A549 (cell line): ENCODE measurements at regions not wholly inside any gene's neighbourhood (a gene's known extent, or its start where the extent isn't known, plus 50 kb on each side); places are given as distances from the start of the nearest gene placed in this dataset.

Source experiments
- ATAC-seq, 2 experiments: fragments of 200-7000 bp in 1 of 2; fragments of >200 bp in 1 of 2; cut with Nextera tagmentation in 1 of 2; cut with Tn5 transposase in 1 of 2; 3 replicates each; pipeline versions ENCODE4 v1.8.0 to v1.9.1; 2018 to 2020; ENCODE audit warnings: mild to moderate bottlenecking in 1 of 2, moderate library complexity in 1 of 2
- CTCF ChIA-PET: fragments of 300-600 bp; sonication (Branson Sonifier 250); formaldehyde crosslinking; extraction: SDS; loops from one replicate; lab custom pipeline; 2021; ENCODE audit warnings: antibody characterized with exemption, inconsistent platforms; lab: Yijun Ruan, JAX
- POLR2A ChIA-PET: fragments of 350-600 bp; formaldehyde crosslinking; extraction: SDS; loops from one replicate; lab custom pipeline; 2021; ENCODE audit warnings: antibody characterized with exemption, inconsistent platforms; lab: Yijun Ruan, JAX
- DNase-seq, 2 experiments: peaks; one replicate each; pipeline versions ENCODE4 v3.0.0 to v3.0.0-alpha.2; 2011 to 2016; ENCODE audit warnings: low read depth in 1 of 2, low spot score in 1 of 2
- FAIRE-seq: peaks from 2 replicates; lab custom pipeline; 2011; peaks lifted over from hg19 to GRCh38; lab: Jason Lieb, UNC
- H3K27ac ChIP-seq, 2 experiments: fragments of >200 bp; sonication (Bioruptor Twin); formaldehyde crosslinking; 3 replicates each; pipeline ENCODE4 v1.5.1; 2016 to 2017
- H3K4me1 ChIP-seq: fragments of >200 bp; sonication (Bioruptor Twin); formaldehyde crosslinking; 3 replicates; pipeline ENCODE4 v1.6.1; 2016
- H3K4me2 ChIP-seq: fragments of >200 bp; sonication (Bioruptor Twin); formaldehyde crosslinking; 3 replicates; pipeline ENCODE4 v1.6.1; 2016
- H3K4me3 ChIP-seq: fragments of >200 bp; sonication (Bioruptor Twin); formaldehyde crosslinking; 3 replicates; pipeline ENCODE4 v1.5.1; 2016
- H3K9me3 ChIP-seq: fragments of >200 bp; sonication (Bioruptor Twin); formaldehyde crosslinking; 3 replicates; pipeline ENCODE4 v1.6.1; 2016
- CBX2 ChIP-seq: fragments of 200-600 bp; sonication (generic); IDR thresholded peaks from 2 replicates; pipeline ENCODE4 v1.6.1; 2016; ENCODE audit warnings: low read depth, mild to moderate bottlenecking, borderline replicate concordance
- CEBPB ChIP-seq, 2 experiments: fragments of >200 bp in 1 of 2; sonication (Bioruptor Twin) in 1 of 2; formaldehyde crosslinking in 1 of 2; IDR thresholded peaks; 2 replicates each; pipeline ENCODE4 v1.6.1; 2012 to 2016
- CHD2 ChIP-seq: fragments of 150-350 bp; IDR thresholded peaks from 2 replicates; pipeline ENCODE4 v1.6.1; 2014; ENCODE audit warnings: low read length; ENCODE audit not compliant: partially characterized antibody
- CHD4 ChIP-seq: fragments of 200-600 bp; sonication (generic); IDR thresholded peaks from 2 replicates; pipeline ENCODE4 v1.6.1; 2016; ENCODE audit warnings: antibody characterized with exemption, mild to moderate bottlenecking, borderline replicate concordance
- GATA3 ChIP-seq: IDR thresholded peaks from 2 replicates; pipeline ENCODE4 v1.6.1; 2012; ENCODE audit warnings: borderline replicate concordance
- HDAC2 ChIP-seq: fragments of 200-600 bp; sonication (generic); IDR thresholded peaks from 2 replicates; pipeline ENCODE4 v1.6.1; 2016
- HOXB5 ChIP-seq: fragments of 250-450 bp; sonication (Bioruptor Pico); IDR thresholded peaks from 2 replicates; pipeline ENCODE4 v1.5.0; 2020; ENCODE audit warnings: mild to moderate bottlenecking, moderate library complexity
- JUNB ChIP-seq: fragments of >200 bp; sonication (Bioruptor Twin); formaldehyde crosslinking; IDR thresholded peaks from 2 replicates; pipeline ENCODE4 v1.6.1; 2016
- KDM1A ChIP-seq: fragments of 200-600 bp; sonication (generic); IDR thresholded peaks from 2 replicates; pipeline ENCODE4 v1.6.1; 2016; ENCODE audit warnings: low read depth, mild to moderate bottlenecking
- MAFK ChIP-seq: fragments of 450-650 bp; IDR thresholded peaks from 2 replicates; pipeline ENCODE4 v1.6.1; 2014; ENCODE audit not compliant: partially characterized antibody
- MAZ ChIP-seq: fragments of 150-350 bp; IDR thresholded peaks from 2 replicates; pipeline ENCODE4 v1.6.1; 2014; ENCODE audit warnings: antibody characterized with exemption, low read depth, low read length, borderline replicate concordance
- NFE2L2 ChIP-seq: fragments of 150-350 bp; conservative IDR thresholded peaks from 2 replicates; pipeline ENCODE4 v1.6.1; 2014; ENCODE audit warnings: low read length
- PHF8 ChIP-seq: fragments of 200-600 bp; sonication (generic); IDR thresholded peaks from 2 replicates; pipeline ENCODE4 v1.6.1; 2016; ENCODE audit warnings: low read depth, mild to moderate bottlenecking, antibody characterized with exemption, moderate library complexity, borderline replicate concordance
- RCOR1 ChIP-seq: fragments of 150-350 bp; IDR thresholded peaks from 2 replicates; pipeline ENCODE4 v1.6.1; 2014; ENCODE audit warnings: antibody characterized with exemption, low read length, low read depth
- RFX5 ChIP-seq: fragments of 450-650 bp; IDR thresholded peaks from 2 replicates; pipeline ENCODE4 v1.7.1; 2014; ENCODE audit warnings: antibody characterized with exemption, mild to moderate bottlenecking, moderate library complexity
- RNF2 ChIP-seq: fragments of 200-600 bp; sonication (generic); IDR thresholded peaks from 2 replicates; pipeline ENCODE4 v1.6.1; 2016; ENCODE audit warnings: low read depth, mild to moderate bottlenecking, antibody characterized with exemption, moderate library complexity, borderline replicate concordance
- SMC3 ChIP-seq: fragments of >200 bp; sonication (Bioruptor Twin); formaldehyde crosslinking; IDR thresholded peaks from 3 replicates; pipeline ENCODE4 v1.6.1; 2018; ENCODE audit warnings: inconsistent platforms
- TP53 ChIP-seq: fragments of 250-450 bp; sonication (Bioruptor Pico); IDR thresholded peaks from 2 replicates; pipeline ENCODE4 v1.5.0; 2021; ENCODE audit warnings: mild to moderate bottlenecking, moderate library complexity
- ZNF302 ChIP-seq: fragments of 250-450 bp; sonication (Bioruptor Pico); IDR thresholded peaks from 2 replicates; pipeline ENCODE4 v1.9.0; 2021; ENCODE audit warnings: inconsistent platforms, mild to moderate bottlenecking, moderate library complexity
- WGBS: methylation state at CpG from one replicate; pipeline ENCODE4 v1.1.6; 2017; ENCODE audit errors: missing lambda C conversion rate; 5-methylcytosine and 5-hydroxymethylcytosine counted together
- TF ChIP-seq, protein P1 (sequence below): fragments of >200 bp; sonication (Bioruptor Twin); formaldehyde crosslinking; IDR thresholded peaks from 3 replicates; pipeline ENCODE4 v1.5.1; 2016
- TF ChIP-seq, protein P2 (sequence below): IDR thresholded peaks from 2 replicates; pipeline ENCODE4 v1.6.1; 2012; ENCODE audit warnings: low read depth, borderline replicate concordance
- TF ChIP-seq, protein P3 (sequence below): fragments of 450-650 bp; IDR thresholded peaks from 2 replicates; pipeline ENCODE4 v1.6.1; 2014; ENCODE audit warnings: antibody characterized with exemption
- TF ChIP-seq, protein P4 (sequence below): fragments of 150-350 bp; IDR thresholded peaks from 2 replicates; pipeline ENCODE4 v1.6.1; 2014; ENCODE audit warnings: low read depth, mild to moderate bottlenecking, low read length

DNA sequence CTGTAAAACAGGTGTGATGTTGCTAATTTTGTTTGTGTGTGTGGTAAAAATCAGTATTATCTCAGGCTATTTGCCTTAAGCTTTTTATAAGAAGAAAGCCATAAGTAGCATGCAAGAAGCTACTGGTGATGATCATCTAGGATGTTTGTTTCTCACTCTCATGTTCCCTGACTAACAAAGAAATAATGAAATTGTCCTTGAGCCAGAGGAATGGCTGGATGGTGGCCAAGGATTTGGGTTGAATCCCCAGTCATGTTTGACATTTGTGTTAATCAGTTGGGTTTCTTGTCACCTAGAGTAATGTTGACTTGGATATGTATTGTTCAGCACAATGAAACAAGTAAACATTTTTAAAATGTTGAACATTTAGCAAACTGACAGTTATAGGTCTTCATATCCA is 496.8 kb upstream of the ZEB2 start (continued):
- TF ChIP-seq, protein P1, sequence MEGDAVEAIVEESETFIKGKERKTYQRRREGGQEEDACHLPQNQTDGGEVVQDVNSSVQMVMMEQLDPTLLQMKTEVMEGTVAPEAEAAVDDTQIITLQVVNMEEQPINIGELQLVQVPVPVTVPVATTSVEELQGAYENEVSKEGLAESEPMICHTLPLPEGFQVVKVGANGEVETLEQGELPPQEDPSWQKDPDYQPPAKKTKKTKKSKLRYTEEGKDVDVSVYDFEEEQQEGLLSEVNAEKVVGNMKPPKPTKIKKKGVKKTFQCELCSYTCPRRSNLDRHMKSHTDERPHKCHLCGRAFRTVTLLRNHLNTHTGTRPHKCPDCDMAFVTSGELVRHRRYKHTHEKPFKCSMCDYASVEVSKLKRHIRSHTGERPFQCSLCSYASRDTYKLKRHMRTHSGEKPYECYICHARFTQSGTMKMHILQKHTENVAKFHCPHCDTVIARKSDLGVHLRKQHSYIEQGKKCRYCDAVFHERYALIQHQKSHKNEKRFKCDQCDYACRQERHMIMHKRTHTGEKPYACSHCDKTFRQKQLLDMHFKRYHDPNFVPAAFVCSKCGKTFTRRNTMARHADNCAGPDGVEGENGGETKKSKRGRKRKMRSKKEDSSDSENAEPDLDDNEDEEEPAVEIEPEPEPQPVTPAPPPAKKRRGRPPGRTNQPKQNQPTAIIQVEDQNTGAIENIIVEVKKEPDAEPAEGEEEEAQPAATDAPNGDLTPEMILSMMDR, result no peak

DNA sequence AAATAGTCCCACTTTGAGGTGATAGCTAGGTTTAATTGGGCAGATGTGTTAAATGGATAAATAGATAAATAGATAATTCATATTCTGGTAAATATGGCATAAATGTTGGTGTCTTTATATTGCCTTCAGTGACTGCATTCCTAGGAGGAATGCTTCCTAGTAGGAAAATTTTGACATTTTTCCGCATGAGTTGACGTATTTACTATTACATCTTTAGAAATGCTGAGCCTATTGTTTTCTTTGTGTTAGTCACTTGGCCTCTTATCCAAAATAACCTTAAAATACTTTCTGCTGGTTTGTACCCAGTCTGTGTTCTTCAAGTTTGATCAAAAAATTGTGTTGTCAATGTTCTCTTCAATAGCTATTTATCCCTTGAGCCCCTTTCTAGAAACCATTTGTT is 495.6 kb upstream of the ZEB2 start:
- FAIRE-seq (no peak), DNase-seq (no peak), ATAC-seq (no peak)
- no peak for TF ChIP-seq HDAC2
- peak; percentile 27 for TF ChIP-seq MAFK
- Histone ChIP-seq H3K4me1 (peaks cover 71% of the 10 kb centered on the region), H3K4me3 (no peak overlapping the region), H3K9me3 (no peaks in the 10 kb centered on the region), H3K27ac (peak overlapping the region; percentile 17 to 23; a peak in 2 of 6 replicates), H3K4me2 (no peak overlapping the region)
- ChIA-PET POLR2A (no interaction called here), CTCF (no interaction called here)
- WGBS, result 91% methylated on average over 2 of the region's 2 CpGs

DNA sequence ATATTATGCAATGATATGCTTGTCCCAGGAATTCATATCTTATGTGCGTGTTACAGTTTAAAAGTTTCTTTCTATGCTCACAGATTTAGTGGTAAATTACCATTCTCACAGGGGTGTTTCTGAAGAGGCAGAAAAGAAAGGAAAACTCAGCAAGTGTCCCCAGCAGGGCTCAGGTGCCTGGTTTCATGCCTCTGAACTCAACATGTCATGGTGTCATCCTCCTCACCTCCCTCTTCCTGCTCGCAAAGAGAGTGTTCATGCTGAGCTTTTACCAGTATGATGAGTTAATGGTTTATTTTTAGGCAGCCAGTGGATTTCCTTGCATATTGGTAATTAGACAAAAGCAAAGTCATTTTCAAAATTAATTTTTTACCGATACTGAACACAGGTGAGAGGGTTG is 492.9 kb upstream of the ZEB2 start:
- peak overlapping the region; percentile 70 for H3K4me2 ChIP-seq
- WGBS, result 66% methylated on average over 3 of the region's 3 CpGs
- no peak overlapping the region for H3K4me3 ChIP-seq
- DNase-seq, result no peak
- peak in 1 of 2 experiments; percentile 60; a peak in 3 of 6 replicates for ATAC-seq
- H3K27ac ChIP-seq, result peak overlapping the region; percentile 74 to 77
- ChIA-PET POLR2A (no interaction called here), CTCF (no interaction called here)
- no peak for FAIRE-seq
- peak in 1 of 2 experiments; percentile 19; a peak in 2 of 4 replicates for TF ChIP-seq CEBPB (IDR thresholded peaks at IDR 0.05)
- TF ChIP-seq RFX5, result no peak
- peaks cover 62% of the 10 kb centered on the region for H3K4me1 ChIP-seq
- H3K9me3 ChIP-seq, result no peaks in the 10 kb centered on the region

DNA sequence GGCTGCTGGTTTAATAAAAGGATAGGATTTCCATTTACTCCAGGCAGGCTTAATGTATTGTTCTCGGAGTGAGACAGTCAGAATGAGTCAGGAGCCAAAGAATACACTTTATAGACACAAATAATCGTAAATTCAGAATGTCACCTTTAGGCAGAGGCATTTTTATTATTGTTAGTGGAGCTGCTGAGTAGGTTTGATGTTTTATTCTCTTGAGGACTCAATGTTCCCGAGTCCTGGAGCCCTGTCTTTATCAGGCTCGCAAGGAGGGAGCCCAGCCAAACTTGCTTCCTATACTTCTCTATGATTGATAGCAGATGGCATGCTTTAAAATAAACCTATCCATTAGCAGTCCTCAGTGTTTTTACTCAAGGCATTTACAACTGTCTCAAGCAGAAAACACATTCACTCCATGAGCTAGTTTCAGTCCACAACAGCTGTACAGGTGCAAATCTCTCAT is 492.3 kb upstream of the ZEB2 start:
- ChIA-PET POLR2A (no interaction called here), CTCF (interaction anchor here (1.0 kb wide), 1 partner anchor 582 kb away, joined by 3 read pairs; no protein-coding TSS in a partner anchor)
- peak in 1 of 2 experiments; percentile 46 for DNase-seq
- Histone ChIP-seq H3K4me3 (no peak overlapping the region), H3K4me2 (peak overlapping the region; percentile 70), H3K27ac (peak overlapping the region; percentile 74 to 77), H3K9me3 (no peaks in the 10 kb centered on the region), H3K4me1 (peaks cover 61% of the 10 kb centered on the region)
- no peak for FAIRE-seq
- TF ChIP-seq TP53 (CRISPR knock-in tag) (no peak), GATA3 (peak; percentile 57; the same call in 1 of the 2 replicates), JUNB (0 out of 2 replicates have a peak, but pooled peaks have one; percentile 13), KDM1A (no peak), SMC3 (no peak), RFX5 (no peak)
- TF ChIP-seq, protein P2, sequence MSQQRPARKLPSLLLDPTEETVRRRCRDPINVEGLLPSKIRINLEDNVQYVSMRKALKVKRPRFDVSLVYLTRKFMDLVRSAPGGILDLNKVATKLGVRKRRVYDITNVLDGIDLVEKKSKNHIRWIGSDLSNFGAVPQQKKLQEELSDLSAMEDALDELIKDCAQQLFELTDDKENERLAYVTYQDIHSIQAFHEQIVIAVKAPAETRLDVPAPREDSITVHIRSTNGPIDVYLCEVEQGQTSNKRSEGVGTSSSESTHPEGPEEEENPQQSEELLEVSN, result no peak
- ATAC-seq, result peak; percentile 23 to 63; a peak in 4 of 6 replicates
- 7% methylated on average over 4 of the region's 4 CpGs for WGBS

DNA sequence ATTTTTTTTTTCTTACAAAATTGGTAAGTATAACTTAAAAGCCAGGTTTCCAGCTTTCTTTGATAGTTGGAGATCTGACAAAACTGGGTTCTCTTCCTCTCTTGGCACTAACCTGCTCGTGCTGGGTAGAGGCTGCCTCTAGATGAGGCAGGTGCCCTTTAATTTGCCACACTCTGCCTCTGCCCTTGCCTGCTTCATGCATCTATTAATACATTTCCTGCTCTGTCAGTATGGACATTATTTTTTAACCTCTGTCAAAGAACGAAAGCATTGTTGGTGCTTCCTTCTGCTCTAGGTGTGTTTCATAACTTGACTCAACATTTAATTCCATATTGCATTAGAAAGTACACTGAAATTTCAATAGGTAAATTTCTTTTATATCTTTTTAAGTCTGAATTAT is 490.7 kb upstream of the ZEB2 start:
- H3K4me1 ChIP-seq, result peaks cover 52% of the 10 kb centered on the region
- H3K27ac ChIP-seq, result peak overlapping the region; percentile 48 to 74; a peak in 4 of 6 replicates
- FAIRE-seq, result no peak
- H3K4me3 ChIP-seq, result no peak overlapping the region
- WGBS, result 70% methylated on average over 2 of the region's 2 CpGs
- TF ChIP-seq PHF8 (no peak), ZNF302 (CRISPR knock-in tag) (no peak), MAZ (no peak), CHD4 (no peak), HOXB5 (no peak), NFE2L2 (no peak), SMC3 (no peak), RNF2 (no peak), CHD2 (no peak), RCOR1 (no peak), CBX2 (no peak)
- TF ChIP-seq, protein P3, sequence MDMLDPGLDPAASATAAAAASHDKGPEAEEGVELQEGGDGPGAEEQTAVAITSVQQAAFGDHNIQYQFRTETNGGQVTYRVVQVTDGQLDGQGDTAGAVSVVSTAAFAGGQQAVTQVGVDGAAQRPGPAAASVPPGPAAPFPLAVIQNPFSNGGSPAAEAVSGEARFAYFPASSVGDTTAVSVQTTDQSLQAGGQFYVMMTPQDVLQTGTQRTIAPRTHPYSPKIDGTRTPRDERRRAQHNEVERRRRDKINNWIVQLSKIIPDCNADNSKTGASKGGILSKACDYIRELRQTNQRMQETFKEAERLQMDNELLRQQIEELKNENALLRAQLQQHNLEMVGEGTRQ, result no peak
- TF ChIP-seq, protein P4, sequence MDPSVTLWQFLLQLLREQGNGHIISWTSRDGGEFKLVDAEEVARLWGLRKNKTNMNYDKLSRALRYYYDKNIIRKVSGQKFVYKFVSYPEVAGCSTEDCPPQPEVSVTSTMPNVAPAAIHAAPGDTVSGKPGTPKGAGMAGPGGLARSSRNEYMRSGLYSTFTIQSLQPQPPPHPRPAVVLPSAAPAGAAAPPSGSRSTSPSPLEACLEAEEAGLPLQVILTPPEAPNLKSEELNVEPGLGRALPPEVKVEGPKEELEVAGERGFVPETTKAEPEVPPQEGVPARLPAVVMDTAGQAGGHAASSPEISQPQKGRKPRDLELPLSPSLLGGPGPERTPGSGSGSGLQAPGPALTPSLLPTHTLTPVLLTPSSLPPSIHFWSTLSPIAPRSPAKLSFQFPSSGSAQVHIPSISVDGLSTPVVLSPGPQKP, result no peak
- TF ChIP-seq, all 56 proteins: peak for 0
- CTCF ChIA-PET, result no interaction called here
- DNase-seq (no peak), ATAC-seq (no peak)
- POLR2A ChIA-PET, result no interaction called here
- Histone ChIP-seq H3K9me3 (no peaks in the 10 kb centered on the region), H3K4me2 (peak overlapping the region; percentile 70; the same call in 2 of the 3 replicates)
